Pons (tissue), 1 donor: ENCODE measurements at regions not wholly inside any gene's neighbourhood (a gene's known extent, or its start where the extent isn't known, plus 50 kb on each side); places are given as distances from the start of the nearest gene placed in this dataset.
"Not testable (repeated sequence)": the region's sequence is repeated elsewhere in the genome, so short reads cannot be mapped to it uniquely, and the experiment has no call there.

Experiments used
- DNase-seq: peaks from one replicate; pipeline ENCODE4 v3.0.0-alpha.2; 2016; ENCODE audit warnings: low spot score

GRCh38 chr13:67440236-67440975 lies 210.3 kb upstream of the PCDH9 start:
- no peak for DNase-seq

GRCh38 chr13:67439365-67439764 lies 209.2 kb upstream of the PCDH9 start:
- no peak for DNase-seq

- peak; percentile 63 for DNase-seq
These were observed 208.3 kb upstream of the PCDH9 start for GRCh38 chr13:67438465-67438864.

- DNase-seq, result no peak
These were observed 207.1 kb upstream of the PCDH9 start for GRCh38 chr13:67437244-67437643.

- no peak for DNase-seq
These were observed 191.3 kb upstream of the PCDH9 start for GRCh38 chr13:67421475-67421874.

GRCh38 chr13:67416047-67416925 lies 186.2 kb upstream of the PCDH9 start:
- no peak for DNase-seq

GRCh38 chr13:67410645-67411044 lies 180.5 kb upstream of the PCDH9 start:
- peak; percentile 12 for DNase-seq

GRCh38 chr13:67408798-67409197 lies 178.7 kb upstream of the PCDH9 start:
- DNase-seq, result no peak

GRCh38 chr13:67402546-67402945 lies 172.4 kb upstream of the PCDH9 start:
- DNase-seq, result no peak

GRCh38 chr13:67395577-67395976 lies 165.4 kb upstream of the PCDH9 start:
- DNase-seq, result no peak

GRCh38 chr13:67392014-67392413 lies 161.9 kb upstream of the PCDH9 start:
- DNase-seq, result no peak

- DNase-seq, result no peak
These were observed 160.4 kb upstream of the PCDH9 start for GRCh38 chr13:67390462-67391086.

- DNase-seq, result no peak
These were observed 159.0 kb upstream of the PCDH9 start for GRCh38 chr13:67389171-67389570.

- DNase-seq, result not testable (repeated sequence)
These were observed 153.1 kb upstream of the PCDH9 start for GRCh38 chr13:67383109-67383757.

- DNase-seq, result no peak
These were observed 147.8 kb upstream of the PCDH9 start for GRCh38 chr13:67377919-67378318.

- DNase-seq, result no peak
These were observed 144.3 kb upstream of the PCDH9 start for GRCh38 chr13:67374391-67374790.

GRCh38 chr13:67372868-67373464 lies 142.8 kb upstream of the PCDH9 start:
- no peak for DNase-seq

GRCh38 chr13:67369895-67370660 lies 139.9 kb upstream of the PCDH9 start:
- no peak for DNase-seq

GRCh38 chr13:67367399-67367798 lies 137.3 kb upstream of the PCDH9 start:
- DNase-seq, result no peak

- DNase-seq, result no peak
These were observed 136.4 kb upstream of the PCDH9 start for GRCh38 chr13:67366533-67366932.
